ENCODE measurements at regions not wholly inside any gene's neighbourhood (a gene's known extent, or its start where the extent isn't known, plus 50 kb on each side); places are given as distances from the start of the nearest gene placed in this dataset.

DNA sequence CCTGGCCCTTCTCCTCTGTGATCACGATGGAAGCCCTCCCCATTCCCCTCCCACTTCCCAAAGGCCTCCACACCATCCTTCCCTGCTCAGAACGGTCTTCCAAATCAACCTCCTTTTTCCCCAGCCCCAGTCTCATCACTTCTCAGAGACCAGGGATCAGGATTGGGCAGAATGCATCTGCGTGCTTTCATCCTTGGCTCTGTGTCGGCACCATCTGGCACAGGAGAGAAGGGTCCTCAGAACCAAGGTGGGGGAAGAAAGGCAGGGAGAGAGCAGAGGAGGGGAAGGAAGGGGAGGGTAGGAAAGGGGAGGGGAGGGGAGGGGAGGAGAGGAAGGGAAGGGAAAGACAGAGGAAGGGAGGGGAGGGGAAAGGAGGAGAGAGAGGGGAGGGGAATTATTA is 52.4 kb upstream of the FICD start:
- DNase-seq: no peak

- no peak for DNase-seq
These were observed 53.9 kb upstream of the FICD start for GRCh38 chr12:108461058-108461660.

- DNase-seq: no peak
These were observed 55.9 kb upstream of the FICD start for GRCh38 chr12:108459149-108459548.

- DNase-seq: no peak
These were observed 57.2 kb upstream of the FICD start for GRCh38 chr12:108457734-108458361.

DNA sequence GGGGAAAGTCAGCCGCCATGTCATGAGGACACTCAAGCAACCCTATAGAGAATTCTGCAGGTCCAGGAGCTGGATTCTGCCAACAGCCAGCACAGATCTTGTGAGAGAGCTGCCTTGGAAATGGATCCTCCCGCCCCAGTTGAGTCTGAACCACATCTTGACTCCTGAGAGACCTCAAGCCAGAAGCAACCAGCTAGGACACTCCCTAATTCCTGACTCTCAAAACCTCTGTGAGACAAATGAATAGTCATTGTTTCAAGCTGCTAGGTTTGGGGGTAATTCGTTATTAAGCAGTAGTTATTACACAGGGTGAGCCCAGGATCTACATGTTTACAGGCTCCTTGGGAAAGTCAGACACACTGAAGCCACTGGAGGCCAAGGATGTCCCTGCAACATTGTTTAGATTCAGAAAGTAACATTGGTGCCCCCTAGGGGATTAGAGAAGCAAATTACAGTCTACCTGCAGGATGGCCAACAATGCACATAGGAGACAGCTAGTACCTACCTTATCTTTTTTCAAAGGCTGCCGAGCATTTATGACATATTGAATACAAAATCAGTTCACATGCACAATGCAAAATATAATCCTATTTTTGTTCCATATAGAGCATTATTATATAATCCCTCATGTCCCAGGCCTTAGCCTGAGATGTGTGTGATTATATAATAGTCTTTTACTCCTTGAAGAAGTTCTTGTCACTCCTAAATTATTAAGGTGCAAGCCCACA is 57.9 kb upstream of the FICD start:
- peak; percentile 35 for DNase-seq

GRCh38 chr12:108455706-108456105 is 59.4 kb upstream of the FICD start:
- DNase-seq: no peak

DNA sequence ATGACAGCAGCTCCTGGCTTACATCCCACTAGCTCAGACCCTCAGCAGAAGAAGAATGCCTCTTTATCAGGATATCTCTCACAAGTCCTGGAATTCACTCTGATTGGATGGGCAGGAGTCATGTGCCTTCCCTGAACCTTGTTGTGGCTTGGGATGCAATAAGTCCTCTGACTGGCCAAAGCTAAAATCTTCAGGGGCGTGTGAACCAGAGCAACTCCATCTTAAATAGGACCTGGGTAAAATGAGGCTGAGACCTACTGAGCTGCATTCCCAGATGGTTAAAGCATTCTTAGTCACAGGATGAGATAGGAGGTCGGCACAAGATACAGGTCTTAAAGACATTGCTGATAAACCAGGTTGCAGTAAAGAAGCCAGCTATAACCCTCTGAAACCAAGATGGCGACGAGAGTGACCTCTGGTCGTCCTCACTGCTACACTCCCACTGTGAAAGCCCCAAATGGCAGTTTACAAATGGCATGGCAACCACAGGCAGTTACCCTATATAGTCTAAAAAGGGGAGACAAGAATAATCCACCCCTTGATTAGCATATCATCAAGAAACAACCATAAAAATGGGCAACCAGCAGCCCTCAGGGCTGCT is 60.4 kb upstream of the FICD start:
- DNase-seq: no peak

GRCh38 chr12:108449478-108449877 is 65.6 kb upstream of the FICD start:
- no peak for DNase-seq

DNA sequence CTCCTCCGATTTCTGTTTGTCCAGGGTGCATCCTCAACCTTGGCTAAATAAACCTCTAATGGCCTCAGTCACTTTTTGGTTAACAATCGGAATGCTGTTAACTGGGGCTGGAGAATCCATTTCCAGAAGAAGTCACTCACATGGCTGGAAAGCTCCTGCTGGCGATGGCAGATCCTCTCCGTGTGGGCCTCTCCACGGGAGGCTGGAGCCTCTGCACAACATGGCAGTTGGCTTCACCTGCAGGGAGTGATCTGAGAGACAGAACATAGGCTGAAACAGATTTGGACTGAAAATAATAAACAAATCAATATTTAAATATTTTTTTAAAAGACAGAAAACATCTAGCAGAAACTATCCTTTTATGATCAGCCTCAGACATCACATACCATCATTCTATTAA is 66.8 kb upstream of the FICD start:
- DNase-seq: no peak

DNA sequence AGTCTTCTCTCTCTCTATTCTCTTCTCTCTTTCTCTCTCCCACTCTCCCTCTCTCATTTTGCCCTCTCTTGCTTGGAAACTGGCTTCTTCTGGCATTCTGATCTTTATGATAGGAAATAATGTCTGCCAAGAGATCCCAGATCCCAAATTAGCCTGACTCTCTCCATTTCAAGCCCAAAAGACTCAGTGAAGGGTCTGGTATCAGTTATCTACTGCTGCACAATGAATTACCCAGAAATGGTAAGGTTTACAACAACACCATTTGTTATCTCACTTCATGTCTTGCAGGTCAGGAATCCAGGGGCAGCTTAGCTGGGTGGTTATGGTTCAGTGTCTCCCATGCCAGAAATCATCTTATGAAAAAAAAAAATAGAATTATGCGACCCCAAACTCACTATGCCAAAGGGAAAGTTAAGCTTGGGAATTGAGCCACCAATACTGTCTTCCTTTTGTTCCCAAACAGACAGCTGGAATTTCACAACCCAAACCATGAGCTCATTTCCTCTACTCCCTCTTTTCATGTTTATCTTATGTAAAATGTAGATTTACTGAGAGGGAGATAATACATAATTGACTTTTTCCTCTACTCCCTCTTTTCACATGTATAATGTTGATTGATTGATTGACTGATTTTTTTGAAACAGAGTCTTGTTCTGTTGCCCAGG is 67.8 kb upstream of the FICD start:
- no peak for DNase-seq

GRCh38 chr12:108446766-108447165 is 68.3 kb upstream of the FICD start:
- no peak for DNase-seq

DNA sequence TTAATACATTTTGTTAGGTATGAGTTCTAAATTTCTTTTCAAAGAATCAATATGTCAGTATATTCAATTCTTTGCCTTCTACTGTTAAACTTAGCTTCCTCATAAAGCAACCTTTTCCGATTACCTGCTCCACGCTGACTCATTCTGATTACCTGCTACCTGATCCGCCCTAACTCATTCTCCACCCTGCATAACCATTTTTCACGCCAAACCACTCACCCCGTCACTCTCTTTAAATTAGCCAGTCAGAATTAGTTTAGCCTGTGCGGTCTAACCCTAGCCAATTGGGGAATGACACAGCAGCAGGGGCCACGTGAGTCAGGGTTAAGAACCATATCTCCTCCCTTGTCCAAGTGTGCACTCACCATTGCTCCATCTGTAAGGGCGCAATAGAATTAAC is 72.2 kb upstream of the FICD start:
- DNase-seq: no peak

GRCh38 chr12:108442067-108442466 is 73.0 kb upstream of the FICD start:
- no peak for DNase-seq

GRCh38 chr12:108441549-108441948 is 73.5 kb upstream of the FICD start:
- no peak for DNase-seq

GRCh38 chr12:108440736-108441135 is 74.3 kb upstream of the FICD start:
- no peak for DNase-seq

DNA sequence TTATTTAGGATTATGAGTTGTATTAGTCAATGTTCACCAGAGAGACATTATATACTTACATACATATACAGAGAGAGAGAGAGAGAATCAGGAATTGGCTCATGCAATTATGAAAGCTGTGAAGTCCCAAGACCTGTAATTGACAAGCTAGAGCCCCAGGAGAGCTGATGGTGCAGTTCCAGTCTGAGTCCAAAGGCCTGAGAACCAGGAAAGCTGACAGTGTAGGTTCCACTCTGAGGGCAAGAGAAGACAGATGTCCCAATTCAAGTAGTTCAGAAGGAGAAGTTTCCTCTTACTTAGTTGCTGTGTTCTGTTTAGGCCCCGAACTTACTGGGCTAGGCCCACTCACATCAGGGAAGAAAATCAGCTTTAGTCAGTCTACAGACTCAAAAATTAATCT is 76.4 kb upstream of the FICD start:
- no peak for DNase-seq

GRCh38 chr12:108432423-108433121 is 82.5 kb upstream of the FICD start:
- no peak for DNase-seq

DNA sequence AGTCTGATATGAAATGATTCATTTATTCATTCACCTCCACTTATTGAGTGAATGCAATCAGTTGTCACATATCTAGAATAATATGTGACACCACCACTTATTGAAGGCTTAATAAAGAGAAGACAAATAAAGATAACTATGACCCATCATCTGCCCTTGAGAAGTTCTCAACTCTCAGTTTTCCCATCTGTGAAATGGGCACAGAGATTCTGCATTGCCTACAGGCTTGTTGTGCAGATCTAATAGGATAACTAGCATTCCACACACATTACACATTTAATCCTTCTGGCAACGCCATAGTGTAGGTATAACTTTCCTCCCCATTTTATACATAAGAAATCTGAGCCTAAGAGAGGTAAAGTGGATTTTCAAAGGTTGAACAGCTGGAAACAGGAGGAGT is 84.2 kb upstream of the FICD start:
- no peak for DNase-seq

- DNase-seq: peak; percentile 12
These were observed 84.8 kb upstream of the FICD start for GRCh38 chr12:108430245-108430644.

- no peak for DNase-seq
These were observed 86.2 kb upstream of the CMKLR1 start for GRCh38 chr12:108425238-108425795.

GRCh38 chr12:108424816-108425215 is 85.7 kb upstream of the CMKLR1 start:
- no peak for DNase-seq

GRCh38 chr12:108424026-108424425 is 84.9 kb upstream of the CMKLR1 start:
- no peak for DNase-seq

- no peak for DNase-seq
These were observed 84.4 kb upstream of the CMKLR1 start for GRCh38 chr12:108423486-108423885.

All from NCI-H446 treated with DMSO at 0.1 percent for 48 hours (cell line).